Epidermal melanocyte (primary cell): ENCODE measurements at regions not wholly inside any gene's neighbourhood (a gene's known extent, or its start where the extent isn't known, plus 50 kb on each side); places are given as distances from the start of the nearest gene placed in this dataset.
A peak's percentile ranks its signal among the peaks of the same experiment; 100 is the strongest.
"Not testable (repeated sequence)": the region's sequence is repeated elsewhere in the genome, so short reads cannot be mapped to it uniquely, and the experiment has no call there.

Experiments
- DNase-seq: peaks from one replicate; pipeline ENCODE4 v3.0.0; 2011; ENCODE audit warnings: low spot score; ENCODE audit not compliant: insufficient read length

DNA sequence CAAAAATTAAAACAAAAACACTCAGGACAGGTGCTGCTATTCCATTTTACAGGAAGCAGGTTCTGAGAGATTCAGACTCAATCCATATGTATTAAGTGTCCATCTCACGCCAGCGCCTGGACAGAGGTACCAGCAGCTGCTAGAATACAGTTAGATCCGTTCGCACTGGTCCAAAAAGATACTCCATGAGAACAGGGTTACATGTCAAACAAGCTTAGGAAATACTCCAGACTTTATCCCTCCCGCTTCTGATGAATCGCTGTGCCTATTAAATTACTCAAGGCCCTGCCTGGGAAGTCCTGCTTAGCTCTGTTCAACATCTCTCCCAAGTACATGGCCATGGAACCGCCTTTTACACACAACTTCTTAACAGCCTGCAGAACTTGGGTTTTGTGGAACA, 50.2 kb upstream of the SLC35C1 start:
- no peak for DNase-seq

- no peak for DNase-seq
Observed at GRCh38 chr11:45754261-45754709, 50.7 kb upstream of the SLC35C1 start.

DNA sequence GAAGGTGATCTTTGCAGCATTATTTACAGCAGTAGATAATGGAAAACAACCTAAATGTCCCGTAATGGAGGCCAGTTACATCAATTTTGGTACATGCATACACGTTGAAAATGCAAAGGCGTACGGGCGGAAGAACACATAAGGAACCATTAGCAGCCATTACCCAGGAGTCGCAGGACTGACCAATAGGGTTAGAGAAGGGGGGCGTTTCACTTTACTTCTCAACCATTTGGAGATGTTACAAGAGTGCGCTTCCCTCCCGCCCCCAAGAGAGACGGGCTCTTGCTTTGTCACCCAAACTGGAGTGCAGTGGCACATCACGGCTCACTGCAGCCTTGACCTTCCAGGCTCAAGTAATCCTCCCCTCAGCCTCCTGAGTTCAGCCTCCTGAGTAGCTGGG, 52.8 kb upstream of the SLC35C1 start:
- DNase-seq = no peak

- no peak for DNase-seq
Observed at GRCh38 chr11:45751430-45751829, 53.5 kb upstream of the SLC35C1 start.

DNA sequence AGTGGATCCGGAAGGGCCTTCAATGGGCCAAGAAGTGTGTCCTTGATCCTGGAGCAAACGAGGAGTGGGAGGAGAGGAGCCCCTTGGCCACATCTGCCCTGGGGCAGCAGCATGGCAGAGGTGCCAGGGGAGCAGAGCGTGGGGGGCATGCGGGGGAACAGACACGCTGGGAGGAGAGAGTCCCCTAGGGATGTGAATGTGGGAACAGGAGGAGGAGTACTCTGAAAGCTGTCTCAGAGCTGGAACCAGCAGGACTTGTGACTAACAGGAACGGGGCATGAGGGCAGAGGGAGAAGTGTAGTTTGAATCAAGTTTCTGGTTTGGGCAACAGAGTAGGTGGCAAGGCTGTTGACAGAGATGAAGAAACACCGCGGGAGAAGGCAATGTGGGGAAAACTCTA, 54.5 kb upstream of the SLC35C1 start:
- no peak for DNase-seq

GRCh38 chr11:45748801-45749200, 56.1 kb upstream of the SLC35C1 start:
- no peak for DNase-seq

GRCh38 chr11:45745065-45745811, 59.7 kb upstream of the SLC35C1 start:
- DNase-seq = peak; percentile 3

DNA sequence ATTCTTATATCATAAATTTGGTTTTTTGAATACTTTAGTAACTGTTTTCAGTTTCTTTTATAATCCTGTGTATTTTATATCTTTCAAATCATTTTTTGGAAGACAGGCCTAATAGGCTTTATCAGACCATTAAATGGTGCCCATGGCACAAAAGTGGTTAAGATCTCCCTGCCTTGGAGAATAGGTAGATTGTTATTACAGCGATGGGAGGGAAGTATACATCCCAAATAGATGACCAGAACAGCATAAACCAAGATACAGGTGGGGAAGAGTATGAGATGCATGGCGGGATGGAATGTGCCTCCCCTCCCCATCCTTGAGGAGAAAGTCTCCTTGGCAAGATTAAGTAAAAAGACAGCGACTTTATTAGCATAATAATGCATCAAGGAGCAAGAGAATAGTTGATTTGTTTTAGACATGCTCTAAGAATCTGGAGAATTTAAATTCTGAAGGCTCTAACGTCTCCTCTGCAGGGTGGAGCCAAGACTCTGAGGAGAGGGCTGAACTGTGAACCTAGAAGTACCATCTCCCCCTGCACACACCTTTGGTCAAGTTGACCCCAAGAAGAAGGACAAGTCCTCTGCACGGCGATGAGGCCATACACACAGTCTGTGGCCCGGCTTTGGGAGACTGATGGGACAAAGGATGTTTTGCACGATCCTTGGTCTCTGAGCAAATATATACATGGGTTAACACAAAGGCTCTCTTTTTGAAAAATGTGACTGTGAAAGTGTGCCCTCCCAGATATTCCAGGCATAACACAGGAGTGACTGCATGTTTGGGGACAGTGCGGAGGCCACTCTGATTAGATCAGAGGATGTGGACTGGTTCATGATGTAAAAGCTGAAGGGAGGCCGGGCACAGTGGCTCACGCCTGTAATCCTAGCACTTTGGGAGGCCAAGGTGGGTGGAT, 61.1 kb upstream of the SLC35C1 start:
- peak; percentile 9 for DNase-seq

DNA sequence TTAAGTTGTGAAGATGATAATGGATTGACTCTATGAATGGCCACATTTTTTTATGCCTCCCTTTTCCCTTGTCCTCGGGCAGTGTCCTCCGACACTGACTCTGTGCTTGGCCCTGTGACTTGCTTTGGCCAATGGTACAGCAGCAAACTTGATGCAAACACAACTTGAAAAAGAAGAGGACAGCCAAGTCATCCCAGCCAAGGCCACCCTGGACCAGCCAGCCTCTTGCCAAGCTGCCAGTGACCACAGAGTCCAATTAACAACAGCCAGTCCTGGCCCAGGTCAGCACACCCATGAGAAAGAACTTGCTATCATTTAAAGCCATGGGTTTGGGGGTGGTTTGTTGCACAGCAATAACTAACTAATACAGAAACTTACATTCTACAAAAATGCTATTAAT, 63.4 kb upstream of the SLC35C1 start:
- no peak for DNase-seq

- no peak for DNase-seq
Observed at GRCh38 chr11:45741032-45741431, 63.9 kb upstream of the SLC35C1 start.

DNA sequence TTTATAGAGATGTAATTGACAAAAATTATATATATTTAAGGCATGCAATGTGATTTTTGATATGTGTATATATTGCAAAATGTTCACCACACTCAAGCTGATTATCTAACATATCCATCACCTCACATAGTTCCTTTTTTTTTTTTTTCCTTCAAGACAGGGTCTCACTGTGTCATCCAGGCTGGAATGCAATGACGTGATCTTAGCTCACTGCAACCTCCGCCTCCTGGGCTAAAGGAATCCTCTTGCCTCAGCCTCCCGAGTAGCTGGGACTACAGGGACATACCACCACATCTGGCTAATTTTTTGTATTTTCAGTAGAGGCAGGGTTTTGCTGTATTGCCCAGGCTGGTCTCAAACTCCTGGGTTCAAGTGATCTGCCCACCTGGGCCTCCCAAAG, 65.1 kb upstream of the SLC35C1 start:
- no peak for DNase-seq

DNA sequence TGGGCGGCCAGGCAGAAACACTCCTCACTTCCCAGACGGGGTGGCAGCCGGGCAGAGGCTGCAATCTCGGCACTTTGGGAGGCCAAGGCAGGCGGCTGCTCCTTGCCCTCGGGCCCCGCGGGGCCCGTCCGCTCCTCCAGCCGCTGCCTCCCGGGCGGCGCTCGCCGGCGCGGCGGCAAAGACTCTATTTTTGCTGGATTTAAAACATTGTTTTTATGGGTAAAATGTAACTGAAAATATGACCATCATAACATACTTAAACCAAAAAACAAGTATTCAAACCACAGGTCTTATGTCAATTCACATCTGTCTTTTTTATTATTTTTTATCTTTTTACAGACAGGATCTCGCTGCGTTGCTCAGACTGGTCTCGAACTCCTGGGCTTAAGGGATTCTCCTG, 65.9 kb upstream of the SLC35C1 start:
- DNase-seq = not testable (repeated sequence)

DNA sequence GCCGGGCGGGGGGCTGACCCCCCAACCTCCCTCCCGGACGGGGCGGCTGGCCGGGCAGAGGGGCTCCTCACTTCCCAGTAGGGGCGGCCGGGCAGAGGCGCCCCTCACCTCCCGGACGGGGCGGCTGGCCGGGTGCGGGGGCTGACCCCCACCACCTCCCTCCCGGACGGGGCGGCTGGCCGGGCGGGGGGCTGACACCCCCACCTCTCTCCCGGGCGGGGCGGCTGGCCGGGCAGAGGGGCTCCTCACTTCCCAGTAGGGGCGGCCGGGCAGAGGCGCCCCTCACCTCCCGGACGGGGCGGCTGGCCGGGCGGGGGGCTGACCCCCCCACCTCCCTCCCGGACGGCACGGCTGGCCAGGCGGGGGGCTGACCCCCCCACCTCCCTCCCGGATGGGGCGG, 66.8 kb upstream of the SLC35C1 start:
- not testable (repeated sequence) for DNase-seq

DNA sequence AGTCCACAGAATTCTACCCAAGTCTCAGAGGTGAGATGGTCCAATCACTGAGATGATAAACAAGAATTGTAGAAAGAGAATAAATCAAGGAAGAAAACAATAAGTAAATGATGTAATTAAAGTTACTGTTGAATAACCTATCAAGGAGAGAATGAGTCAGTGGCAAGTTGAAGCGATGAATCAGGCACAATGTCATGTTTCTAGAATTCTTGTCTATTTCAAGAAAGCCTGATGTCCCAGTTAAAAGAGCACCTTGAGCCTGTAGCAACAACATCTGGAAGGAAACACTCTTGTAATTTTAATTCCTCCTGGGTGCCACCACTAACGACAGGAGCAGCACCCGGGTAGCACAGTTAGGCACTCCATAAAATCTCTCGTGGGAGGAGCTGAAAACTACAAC, 67.9 kb upstream of the SLC35C1 start:
- DNase-seq = no peak

GRCh38 chr11:45736424-45736823, 68.5 kb upstream of the SLC35C1 start:
- no peak for DNase-seq

GRCh38 chr11:45733176-45733575, 67.8 kb upstream of the CHST1 start:
- DNase-seq = no peak

DNA sequence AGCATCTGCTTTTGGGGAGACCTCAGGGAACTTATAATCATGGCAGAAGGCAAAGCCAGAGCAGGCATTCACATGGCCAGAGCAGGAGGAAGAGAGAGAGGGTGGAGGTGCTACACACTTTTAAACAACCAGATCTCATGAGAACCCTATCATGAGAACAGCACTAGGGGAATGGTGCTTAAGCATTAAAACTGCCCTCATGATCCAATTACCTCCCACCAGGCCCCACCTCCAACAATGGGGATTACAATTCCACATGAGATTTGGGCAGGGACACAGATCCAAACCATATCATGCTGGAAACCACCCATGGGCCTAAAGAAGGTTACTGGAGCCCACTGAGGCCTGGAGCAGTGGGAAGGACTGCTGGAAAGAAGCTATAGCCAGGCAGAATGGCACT, 66.9 kb upstream of the CHST1 start:
- DNase-seq = no peak

DNA sequence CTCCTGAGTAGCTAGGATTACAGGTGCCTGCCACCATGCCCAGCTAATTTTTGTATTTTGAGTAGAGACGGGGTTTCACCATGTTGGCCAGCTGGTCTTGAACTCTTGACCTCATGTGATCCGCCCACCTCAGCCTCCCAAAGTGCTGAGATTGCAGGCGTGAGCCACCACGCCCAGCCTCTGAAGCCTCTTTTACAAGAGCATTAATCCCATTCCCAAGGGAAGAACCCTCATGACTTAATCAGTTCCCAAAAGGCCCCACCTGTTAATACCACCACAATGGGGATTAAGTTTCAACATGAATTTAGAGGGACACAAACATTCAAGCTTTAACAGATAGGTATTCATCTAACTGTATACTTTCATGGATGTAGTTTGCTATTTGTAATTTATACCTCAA, 65.7 kb upstream of the CHST1 start:
- DNase-seq = not testable (repeated sequence)

DNA sequence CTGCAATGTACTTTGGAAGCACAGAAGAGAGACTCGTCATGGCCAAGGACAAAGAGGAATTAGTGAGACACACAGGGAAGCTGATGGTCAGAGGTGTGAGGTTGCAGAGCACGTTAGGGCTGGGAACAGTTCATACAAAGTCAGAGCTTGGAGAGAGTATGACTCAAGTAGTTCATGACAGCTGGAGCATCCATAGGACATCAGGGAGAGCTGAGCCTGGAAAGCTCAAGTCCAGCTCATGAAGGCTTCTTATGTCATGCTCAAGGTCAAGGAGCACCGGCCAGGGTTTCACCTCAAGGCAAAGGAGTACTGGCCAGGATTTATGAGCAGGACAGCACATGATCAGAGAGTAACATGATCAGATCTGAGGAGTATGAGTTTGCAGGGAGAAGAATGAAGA, 64.6 kb upstream of the CHST1 start:
- DNase-seq = no peak

DNA sequence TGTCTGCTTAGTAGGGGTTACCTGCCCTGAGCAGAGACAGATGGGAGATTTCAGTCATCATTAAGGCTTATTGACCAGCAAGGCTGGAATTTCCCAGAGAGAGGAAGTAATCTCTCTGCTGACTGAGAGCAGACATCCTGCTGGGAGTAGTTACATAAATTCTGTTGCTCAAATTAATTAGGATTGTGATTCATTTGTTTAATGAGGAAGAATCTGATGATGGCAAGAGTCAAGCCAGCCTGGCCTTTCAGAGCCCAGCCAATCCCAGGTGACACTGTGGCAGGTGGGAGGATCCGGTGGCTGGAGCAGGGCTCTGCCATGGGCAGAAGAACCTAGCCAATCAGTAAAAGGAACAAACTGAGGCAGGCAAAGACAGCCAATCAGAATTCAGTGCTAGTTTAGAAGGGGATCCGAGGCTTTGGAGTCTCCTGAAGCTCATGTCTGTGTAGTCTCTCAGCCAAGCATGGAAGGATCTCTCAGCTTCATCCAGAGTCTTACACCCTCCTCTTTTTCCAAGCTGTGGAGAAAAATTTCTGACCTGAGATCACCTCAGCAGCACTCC, 61.2 kb upstream of the CHST1 start:
- DNase-seq = no peak

- DNase-seq = no peak
Observed at GRCh38 chr11:45725776-45726492, 60.5 kb upstream of the CHST1 start.

DNA sequence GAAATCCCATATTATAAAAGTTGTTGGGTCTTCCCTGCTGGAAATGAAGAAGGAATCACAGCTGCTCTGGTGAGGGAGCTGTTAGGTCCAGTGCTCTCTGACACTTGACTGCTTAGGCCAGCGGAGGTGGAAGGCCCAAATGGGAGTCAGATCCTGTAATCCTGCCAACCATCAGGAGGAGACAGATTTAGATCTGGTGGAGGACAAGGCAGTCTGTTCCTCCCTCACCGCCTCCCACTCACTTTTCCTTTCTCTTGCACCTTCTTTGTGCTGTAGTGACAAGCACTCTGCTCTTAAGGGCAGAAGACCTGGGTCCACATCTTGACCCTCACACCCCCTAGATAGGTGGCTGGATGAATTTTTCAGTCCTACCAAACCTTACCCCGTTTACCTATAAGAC, 59.7 kb upstream of the CHST1 start:
- DNase-seq = no peak
